Neural progenitor cell (in vitro differentiated cells): ENCODE measurements at regions not wholly inside any gene's neighbourhood (a gene's known extent, or its start where the extent isn't known, plus 50 kb on each side); places are given as distances from the start of the nearest gene placed in this dataset.

Experiments
- DNase-seq: peaks from one replicate; pipeline ENCODE4 v3.0.0-alpha.2; 2016; ENCODE audit warnings: low spot score
- H2AFZ ChIP-seq: fragments of 200-600 bp; sonication (generic); replicated peaks from 2 replicates; pipeline ENCODE4 v1.6.1; 2016; ENCODE audit warnings: antibody characterized with exemption
- H3F3A ChIP-seq: fragments of 200-600 bp; sonication (generic); 2 replicates; pipeline ENCODE4 v1.6.1; 2016; ENCODE audit warnings: antibody characterized with exemption, low read depth
- H3K27ac ChIP-seq: fragments of 200-600 bp; sonication (generic); 2 replicates; pipeline ENCODE4 v1.5.1; 2016; ENCODE audit warnings: mild to moderate bottlenecking
- H3K27me3 ChIP-seq: fragments of 200-600 bp; sonication (generic); 2 replicates; pipeline ENCODE4 v1.6.1; 2016; ENCODE audit warnings: mild to moderate bottlenecking, moderate library complexity
- H3K36me3 ChIP-seq: fragments of 200-600 bp; sonication (generic); 2 replicates; pipeline ENCODE4 v1.5.1; 2016
- H3K4me1 ChIP-seq: fragments of 200-600 bp; sonication (generic); 2 replicates; pipeline ENCODE4 v1.6.1; 2016; ENCODE audit warnings: mixed run types
- H3K4me2 ChIP-seq: fragments of 200-600 bp; sonication (generic); 2 replicates; pipeline ENCODE4 v1.6.1; 2016
- H3K4me3 ChIP-seq: fragments of 200-600 bp; sonication (generic); 2 replicates; pipeline ENCODE4 v1.5.1; 2016
- H3K79me2 ChIP-seq: fragments of 200-600 bp; sonication (generic); 2 replicates; pipeline ENCODE4 v1.6.1; 2016; ENCODE audit warnings: low read depth
- H3K9ac ChIP-seq: fragments of 200-600 bp; sonication (generic); 2 replicates; pipeline ENCODE4 v1.6.1; 2016
- H3K9me3 ChIP-seq: fragments of 200-600 bp; sonication (generic); 2 replicates; pipeline ENCODE4 v1.5.1; 2016; ENCODE audit warnings: low read depth
- H4K20me1 ChIP-seq: fragments of 200-600 bp; sonication (generic); 2 replicates; pipeline ENCODE4 v1.6.1; 2016; ENCODE audit warnings: low read depth
- H3K27ac Mint-ChIP-seq: 3 replicates; pipeline ENCODE4 v1.8.0; 2021; ENCODE audit warnings: mixed read lengths
- H3K27me3 Mint-ChIP-seq: 2 replicates; pipeline ENCODE4 v1.8.0; 2022; ENCODE audit warnings: low read depth, mild to moderate bottlenecking, inconsistent platforms, moderate library complexity, mixed read lengths; ENCODE audit not compliant: insufficient read depth
- H3K36me3 Mint-ChIP-seq: 3 replicates; pipeline ENCODE4 v1.8.0; 2021; ENCODE audit warnings: mixed read lengths
- H3K4me1 Mint-ChIP-seq: 3 replicates; pipeline ENCODE4 v1.8.0; 2021; ENCODE audit warnings: mixed read lengths
- H3K4me3 Mint-ChIP-seq: 3 replicates; pipeline ENCODE4 v1.8.0; 2021; ENCODE audit warnings: mild to moderate bottlenecking, moderate library complexity, mixed read lengths
- H3K9me3 Mint-ChIP-seq: 3 replicates; pipeline ENCODE4 v1.8.0; 2020; ENCODE audit warnings: mixed read lengths
- EZH2 ChIP-seq: fragments of 200-600 bp; sonication (generic); IDR thresholded peaks from 2 replicates; pipeline ENCODE4 v1.6.1; 2017; ENCODE audit warnings: antibody characterized with exemption, mild to moderate bottlenecking, moderate library complexity
- EZH2phosphoT487 ChIP-seq: fragments of 200-600 bp; sonication (generic); IDR thresholded peaks from 2 replicates; pipeline ENCODE4 v1.6.1; 2017; ENCODE audit warnings: antibody characterized with exemption
- TF ChIP-seq, protein P1 (sequence below): fragments of 200-600 bp; sonication (generic); IDR thresholded peaks from 2 replicates; pipeline ENCODE4 v1.5.1; 2017; ENCODE audit warnings: antibody characterized with exemption, mild to moderate bottlenecking

GRCh38 chr4:86531440-86531839 is 62.7 kb upstream of the PTPN13 start:
- Histone ChIP-seq H3K79me2 (no peaks in the 10 kb centered on the region), H3K9me3 (peaks cover 3% of the 10 kb centered on the region), H3K4me2 (no peak overlapping the region), H3K4me1 (peaks cover 3% of the 10 kb centered on the region), H4K20me1 (no peaks in the 10 kb centered on the region), H3K27ac (no peak overlapping the region), H3K36me3 (no peaks in the 10 kb centered on the region), H3K4me3 (no peak overlapping the region), H3K9ac (no peak overlapping the region), H3F3A (no peaks in the 10 kb centered on the region), H2AFZ (no peak overlapping the region), H3K27me3 (no peaks in the 10 kb centered on the region)
- Mint-ChIP-seq H3K36me3 (peaks cover 11% of the 10 kb centered on the region), H3K9me3 (peaks cover 10% of the 10 kb centered on the region), H3K27me3 (no peaks in the 10 kb centered on the region), H3K27ac (no peak overlapping the region), H3K4me1 (no peaks in the 10 kb centered on the region), H3K4me3 (no peak overlapping the region)
- no peak for TF ChIP-seq EZH2
- TF ChIP-seq EZH2phosphoT487: no peak
- TF ChIP-seq, protein P1, sequence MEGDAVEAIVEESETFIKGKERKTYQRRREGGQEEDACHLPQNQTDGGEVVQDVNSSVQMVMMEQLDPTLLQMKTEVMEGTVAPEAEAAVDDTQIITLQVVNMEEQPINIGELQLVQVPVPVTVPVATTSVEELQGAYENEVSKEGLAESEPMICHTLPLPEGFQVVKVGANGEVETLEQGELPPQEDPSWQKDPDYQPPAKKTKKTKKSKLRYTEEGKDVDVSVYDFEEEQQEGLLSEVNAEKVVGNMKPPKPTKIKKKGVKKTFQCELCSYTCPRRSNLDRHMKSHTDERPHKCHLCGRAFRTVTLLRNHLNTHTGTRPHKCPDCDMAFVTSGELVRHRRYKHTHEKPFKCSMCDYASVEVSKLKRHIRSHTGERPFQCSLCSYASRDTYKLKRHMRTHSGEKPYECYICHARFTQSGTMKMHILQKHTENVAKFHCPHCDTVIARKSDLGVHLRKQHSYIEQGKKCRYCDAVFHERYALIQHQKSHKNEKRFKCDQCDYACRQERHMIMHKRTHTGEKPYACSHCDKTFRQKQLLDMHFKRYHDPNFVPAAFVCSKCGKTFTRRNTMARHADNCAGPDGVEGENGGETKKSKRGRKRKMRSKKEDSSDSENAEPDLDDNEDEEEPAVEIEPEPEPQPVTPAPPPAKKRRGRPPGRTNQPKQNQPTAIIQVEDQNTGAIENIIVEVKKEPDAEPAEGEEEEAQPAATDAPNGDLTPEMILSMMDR: no peak
- DNase-seq: no peak

DNA sequence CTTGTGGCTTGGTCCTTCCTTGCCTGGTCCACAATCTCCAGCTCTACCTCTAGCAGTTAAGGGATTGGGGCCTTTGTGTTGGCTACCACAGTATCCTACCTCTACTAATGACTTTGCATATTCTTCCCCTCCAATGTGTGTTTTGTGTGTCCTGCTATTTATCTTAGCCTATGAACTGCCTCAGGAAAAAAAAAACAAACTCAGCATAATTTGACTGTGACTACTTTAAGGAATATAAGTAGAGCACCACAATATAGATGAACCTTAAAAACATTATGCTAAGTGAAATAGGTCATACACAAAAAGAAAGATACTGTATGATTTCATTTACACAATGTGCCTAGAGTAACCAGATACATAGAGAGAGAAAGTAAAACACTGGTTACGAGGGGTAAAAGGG is 61.3 kb upstream of the PTPN13 start:
- no peaks in the 10 kb centered on the region for H3F3A ChIP-seq
- no peaks in the 10 kb centered on the region for H3K79me2 ChIP-seq
- no peaks in the 10 kb centered on the region for H3K36me3 ChIP-seq
- no peaks in the 10 kb centered on the region for H3K27me3 ChIP-seq
- Mint-ChIP-seq H3K27ac (no peak overlapping the region), H3K27me3 (no peaks in the 10 kb centered on the region), H3K4me1 (no peaks in the 10 kb centered on the region), H3K9me3 (peaks cover 10% of the 10 kb centered on the region), H3K36me3 (peaks cover 13% of the 10 kb centered on the region), H3K4me3 (no peak overlapping the region)
- no peaks in the 10 kb centered on the region for H3K9me3 ChIP-seq
- no peak overlapping the region for H3K4me3 ChIP-seq
- H3K4me1 ChIP-seq: peaks cover 3% of the 10 kb centered on the region
- no peak overlapping the region for H3K9ac ChIP-seq
- no peak overlapping the region for H3K4me2 ChIP-seq
- no peak for TF ChIP-seq EZH2
- TF ChIP-seq EZH2phosphoT487: no peak
- TF ChIP-seq, protein P1: no peak
- H3K27ac ChIP-seq: no peak overlapping the region
- no peak for DNase-seq
- H4K20me1 ChIP-seq: no peaks in the 10 kb centered on the region
- no peak overlapping the region for H2AFZ ChIP-seq

DNA sequence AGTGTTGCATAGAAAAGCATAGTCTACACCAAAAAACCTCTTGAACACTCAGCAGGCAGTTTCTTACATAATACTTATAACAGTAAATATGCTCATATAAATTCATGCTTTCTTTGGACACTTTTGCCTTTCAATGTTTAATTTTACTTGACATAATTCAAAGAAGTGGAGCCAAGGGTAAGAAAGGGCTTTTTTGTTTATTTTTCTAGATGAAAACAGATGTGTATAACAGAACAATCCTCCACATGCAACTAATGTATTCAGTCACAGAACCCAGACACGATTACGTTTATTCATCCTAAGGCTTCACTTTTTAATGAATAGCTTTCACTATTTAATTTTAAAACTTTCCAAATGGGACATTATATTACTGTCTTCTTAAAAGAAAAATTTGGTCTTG is 58.0 kb upstream of the PTPN13 start:
- no peak overlapping the region for H3K27ac ChIP-seq
- Mint-ChIP-seq H3K36me3 (peaks cover 15% of the 10 kb centered on the region), H3K9me3 (peaks cover 9% of the 10 kb centered on the region), H3K4me3 (no peak overlapping the region), H3K4me1 (peaks cover 15% of the 10 kb centered on the region), H3K27me3 (no peaks in the 10 kb centered on the region), H3K27ac (no peak overlapping the region)
- H4K20me1 ChIP-seq: no peaks in the 10 kb centered on the region
- no peaks in the 10 kb centered on the region for H3K9me3 ChIP-seq
- H3K9ac ChIP-seq: no peak overlapping the region
- H3K4me3 ChIP-seq: no peak overlapping the region
- H3K27me3 ChIP-seq: no peaks in the 10 kb centered on the region
- no peaks in the 10 kb centered on the region for H3K36me3 ChIP-seq
- peaks cover 13% of the 10 kb centered on the region for H3F3A ChIP-seq
- no peak overlapping the region for H2AFZ ChIP-seq
- H3K4me2 ChIP-seq: no peak overlapping the region
- TF ChIP-seq, protein P1: no peak
- no peak for TF ChIP-seq EZH2
- no peak for TF ChIP-seq EZH2phosphoT487
- no peak for DNase-seq
- H3K4me1 ChIP-seq: peaks cover 31% of the 10 kb centered on the region
- no peaks in the 10 kb centered on the region for H3K79me2 ChIP-seq
